SU-DHL-6 (cell line): ENCODE measurements at regions not wholly inside any gene's neighbourhood (a gene's known extent, or its start where the extent isn't known, plus 50 kb on each side); places are given as distances from the start of the nearest gene placed in this dataset.

ENCODE experiments used
- H2AFZ ChIP-seq: fragments of 200-600 bp; sonication (generic); 2 replicates; pipeline ENCODE4 v1.6.1; 2014; ENCODE audit warnings: low read depth, mild to moderate bottlenecking, moderate library complexity, mixed read lengths, antibody characterized with exemption, low read length; ENCODE audit not compliant: severe bottlenecking
- H3F3A ChIP-seq: fragments of 200-600 bp; shearing (Covaris generic); 2 replicates; pipeline ENCODE4 v1.6.0; 2016; ENCODE audit warnings: antibody characterized with exemption, mild to moderate bottlenecking; ENCODE audit not compliant: insufficient read depth
- H3K27ac ChIP-seq: fragments of 200-600 bp; sonication (generic); 2 replicates; pipeline ENCODE4 v1.5.1; 2016; ENCODE audit warnings: low read depth, mild to moderate bottlenecking, low read length, moderate library complexity, mixed read lengths
- H3K27me3 ChIP-seq: fragments of 200-600 bp; sonication (generic), shearing (Covaris generic); 2 replicates; pipeline ENCODE4 v1.6.0; 2014; ENCODE audit warnings: mild to moderate bottlenecking, low read length
- H3K36me3 ChIP-seq: fragments of 200-600 bp; sonication (generic); 2 replicates; pipeline ENCODE4 v1.6.1; 2014; ENCODE audit warnings: mild to moderate bottlenecking, low read length, mixed read lengths
- H3K4me2 ChIP-seq: fragments of 300-600, 200-600 bp; shearing (Covaris generic), sonication (generic); 2 replicates; pipeline ENCODE4 v1.6.0; 2014; ENCODE audit warnings: low read length, low read depth, mild to moderate bottlenecking; ENCODE audit not compliant: poor library complexity, severe bottlenecking
- H3K4me3 ChIP-seq: fragments of 200-600 bp; sonication (generic); 2 replicates; pipeline ENCODE4 v1.5.1; 2014; ENCODE audit warnings: antibody characterized with exemption, low read length, mild to moderate bottlenecking, mixed read lengths; ENCODE audit not compliant: insufficient read depth, poor library complexity, severe bottlenecking
- H3K79me2 ChIP-seq: fragments of 200-600 bp; sonication (generic); 2 replicates; pipeline ENCODE4 v1.6.1; 2014; ENCODE audit warnings: mild to moderate bottlenecking, low read length, moderate library complexity; ENCODE audit not compliant: insufficient read depth
- H3K9ac ChIP-seq: fragments of 200-600 bp; sonication (generic); 2 replicates; pipeline ENCODE4 v1.7.0; 2014; ENCODE audit warnings: mild to moderate bottlenecking, low read length
- H3K9me2 ChIP-seq: fragments of 200-600 bp; sonication (generic); replicated peaks from 2 replicates; pipeline ENCODE4 v1.6.1; 2014; ENCODE audit warnings: low read length; ENCODE audit not compliant: insufficient read depth
- H3K9me3 ChIP-seq: fragments of 200-600 bp; sonication (generic); 2 replicates; pipeline ENCODE4 v1.6.1; 2014; ENCODE audit warnings: low read length, mixed read lengths; ENCODE audit not compliant: insufficient read depth
- H4K20me1 ChIP-seq: fragments of 200-600 bp; sonication (generic); 2 replicates; pipeline ENCODE4 v1.6.1; 2014; ENCODE audit warnings: low read depth, mild to moderate bottlenecking, antibody characterized with exemption, low read length, moderate library complexity, mixed read lengths
- CTCF ChIP-seq: fragments of 200-600 bp; sonication (generic); IDR thresholded peaks from one replicate; pipeline ENCODE4 v1.5.1; 2017; ENCODE audit warnings: antibody characterized with exemption, mild to moderate bottlenecking, low read length, moderate library complexity; ENCODE audit not compliant: insufficient read depth, poor library complexity, severe bottlenecking
- EZH2phosphoT487 ChIP-seq: fragments of 200-600 bp; sonication (generic), shearing (Covaris generic); conservative IDR thresholded peaks from 2 replicates; pipeline ENCODE4 v1.6.1; 2018; ENCODE audit warnings: mild to moderate bottlenecking, antibody characterized with exemption, low read length, moderate library complexity, mixed read lengths

DNA sequence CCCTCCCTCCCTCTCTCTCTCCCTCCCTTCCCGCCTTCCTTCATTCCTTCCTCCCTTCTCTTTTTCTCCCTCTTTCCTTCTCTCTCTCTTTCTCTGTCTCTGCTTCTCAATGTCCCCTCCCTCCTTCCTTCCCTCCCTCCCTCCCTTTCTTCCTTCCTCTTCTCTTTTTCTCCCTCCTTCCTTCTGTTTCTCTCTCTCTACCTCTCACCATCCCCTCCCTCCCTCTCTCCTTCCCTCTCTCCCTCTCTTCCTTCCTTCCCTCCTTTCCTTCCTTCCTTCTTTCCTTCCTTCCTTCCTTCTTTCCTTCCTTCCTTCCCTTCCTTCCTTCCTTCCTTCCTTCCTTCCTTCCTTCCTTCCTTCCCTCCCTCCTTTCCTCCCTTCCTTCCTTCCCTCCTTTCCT is 504.6 kb downstream of the EPHA3 start:
- Histone ChIP-seq H3K9ac (no peak overlapping the region), H3K79me2 (no peaks in the 10 kb centered on the region), H3K27ac (no peak overlapping the region), H3K9me2 (no peaks in the 10 kb centered on the region), H3K9me3 (no peaks in the 10 kb centered on the region), H2AFZ (no peak overlapping the region), H3K36me3 (no peaks in the 10 kb centered on the region), H3F3A (no peaks in the 10 kb centered on the region), H3K4me3 (no peak overlapping the region), H4K20me1 (no peaks in the 10 kb centered on the region), H3K27me3 (no peaks in the 10 kb centered on the region), H3K4me2 (no peak overlapping the region)
- TF ChIP-seq CTCF (no peak), EZH2phosphoT487 (no peak)

GRCh38 chr3:89613241-89613640 is 505.8 kb downstream of the EPHA3 start:
- H3K9me2 ChIP-seq = no peaks in the 10 kb centered on the region
- TF ChIP-seq CTCF = no peak
- TF ChIP-seq EZH2phosphoT487 = no peak
- H3K27me3 ChIP-seq = no peaks in the 10 kb centered on the region

DNA sequence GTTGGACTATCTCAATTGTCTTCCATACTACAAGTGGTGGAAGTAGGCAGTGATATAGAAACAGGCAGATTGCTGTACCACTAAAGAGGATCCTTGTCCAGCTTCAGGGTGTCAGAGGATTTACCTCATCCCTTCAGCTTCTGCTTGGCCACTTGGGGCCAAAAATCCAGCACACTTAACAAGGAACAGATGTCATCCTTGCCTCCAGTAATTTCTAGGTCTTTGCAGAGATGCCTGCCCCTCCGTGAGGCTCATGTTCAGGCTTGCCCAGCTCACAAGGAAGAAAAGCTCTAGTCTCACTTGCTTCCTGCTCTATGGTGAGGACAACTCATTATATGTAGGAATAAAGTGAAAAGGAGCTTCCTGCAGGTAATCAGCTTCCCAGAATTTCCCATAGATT is 510.3 kb downstream of the EPHA3 start:
- H3K36me3 ChIP-seq = no peaks in the 10 kb centered on the region
- no peaks in the 10 kb centered on the region for H3K9me2 ChIP-seq
- H3K27me3 ChIP-seq = no peaks in the 10 kb centered on the region
- H2AFZ ChIP-seq = no peak overlapping the region
- no peak overlapping the region for H3K9ac ChIP-seq
- no peak for TF ChIP-seq EZH2phosphoT487
- TF ChIP-seq CTCF = no peak
- H3K9me3 ChIP-seq = no peaks in the 10 kb centered on the region
- no peaks in the 10 kb centered on the region for H4K20me1 ChIP-seq
- no peak overlapping the region for H3K27ac ChIP-seq
- H3K4me3 ChIP-seq = no peak overlapping the region
- H3K79me2 ChIP-seq = no peaks in the 10 kb centered on the region
- no peak overlapping the region for H3K4me2 ChIP-seq
- no peaks in the 10 kb centered on the region for H3F3A ChIP-seq

More at GRCh38 chr3:89613241-89613640, 505.8 kb downstream of the EPHA3 start:
- no peak overlapping the region for H3K27ac ChIP-seq
- H3K36me3 ChIP-seq = no peaks in the 10 kb centered on the region
- no peaks in the 10 kb centered on the region for H3K9me3 ChIP-seq
- no peak overlapping the region for H2AFZ ChIP-seq
- H3F3A ChIP-seq = no peaks in the 10 kb centered on the region
- no peak overlapping the region for H3K4me3 ChIP-seq
- H3K9ac ChIP-seq = no peak overlapping the region
- no peak overlapping the region for H3K4me2 ChIP-seq
- H4K20me1 ChIP-seq = no peaks in the 10 kb centered on the region
- no peaks in the 10 kb centered on the region for H3K79me2 ChIP-seq
